GM18907 (cell line): ENCODE measurements at regions not wholly inside any gene's neighbourhood (a gene's known extent, or its start where the extent isn't known, plus 50 kb on each side); places are given as distances from the start of the nearest gene placed in this dataset.

Experiments
- ATAC-seq: cut with Tn5 transposase; IDR thresholded peaks from one replicate; pipeline ENCODE4 v1.9.1; 2021; ENCODE audit warnings: mild to moderate bottlenecking, moderate library complexity; ENCODE audit not compliant: unreplicated experiment

- no peak for ATAC-seq
Observed at GRCh38 chr20:52864916-52865605, 107.1 kb upstream of the TSHZ2 start.

GRCh38 chr20:52859156-52859876, 112.8 kb upstream of the TSHZ2 start:
- no peak for ATAC-seq

- ATAC-seq, result no peak
Observed at GRCh38 chr20:52852714-52853113, 119.4 kb upstream of the TSHZ2 start.

- ATAC-seq, result no peak
Observed at GRCh38 chr20:52847731-52848359, 124.3 kb upstream of the TSHZ2 start.

GRCh38 chr20:52847029-52847660, 125.0 kb upstream of the TSHZ2 start:
- ATAC-seq, result no peak

GRCh38 chr20:52845044-52845443, 127.1 kb upstream of the TSHZ2 start:
- no peak for ATAC-seq

GRCh38 chr20:52843425-52843824, 128.7 kb upstream of the TSHZ2 start:
- no peak for ATAC-seq

- no peak for ATAC-seq
Observed at GRCh38 chr20:52841003-52841402, 131.2 kb upstream of the TSHZ2 start.

- no peak for ATAC-seq
Observed at GRCh38 chr20:52840041-52840440, 132.1 kb upstream of the TSHZ2 start.

GRCh38 chr20:52838510-52839241, 133.5 kb upstream of the TSHZ2 start:
- no peak for ATAC-seq

- no peak for ATAC-seq
Observed at GRCh38 chr20:52837378-52837777, 134.8 kb upstream of the TSHZ2 start.

- ATAC-seq, result no peak
Observed at GRCh38 chr20:52833901-52834300, 138.3 kb upstream of the TSHZ2 start.

- ATAC-seq, result no peak
Observed at GRCh38 chr20:52832151-52832774, 139.9 kb upstream of the TSHZ2 start.

- no peak for ATAC-seq
Observed at GRCh38 chr20:52830598-52830997, 141.6 kb upstream of the TSHZ2 start.

GRCh38 chr20:52829111-52829510, 143.0 kb upstream of the TSHZ2 start:
- no peak for ATAC-seq

- ATAC-seq, result no peak
Observed at GRCh38 chr20:52828199-52828598, 144.0 kb upstream of the TSHZ2 start.

- ATAC-seq, result no peak
Observed at GRCh38 chr20:52826722-52827121, 145.4 kb upstream of the TSHZ2 start.

GRCh38 chr20:52826321-52826720, 145.8 kb upstream of the TSHZ2 start:
- no peak for ATAC-seq

GRCh38 chr20:52824494-52825216, 147.5 kb upstream of the TSHZ2 start:
- ATAC-seq, result no peak

GRCh38 chr20:52823303-52823702, 148.9 kb upstream of the TSHZ2 start:
- no peak for ATAC-seq
